Peyer's patch (tissue), 4 donors: ENCODE measurements at regions not wholly inside any gene's neighbourhood (a gene's known extent, or its start where the extent isn't known, plus 50 kb on each side); places are given as distances from the start of the nearest gene placed in this dataset.

ENCODE experiments used
- DNase-seq, 3 donors: peaks; one replicate each; pipeline ENCODE4 v3.0.0-alpha.2; 2017 to 2019
- H3K27ac ChIP-seq, 4 donors: fragments of 200-600 bp; sonication (generic); one replicate each; pipeline ENCODE4 v1.5.1; 2016 to 2019
- H3K27me3 ChIP-seq, 2 donors: fragments of 200-600 bp; sonication (generic); one replicate each; pipeline ENCODE4 v1.5.1; 2019
- H3K36me3 ChIP-seq, 3 donors: fragments of 200-600 bp; sonication (generic); one replicate each; pipeline ENCODE4 v1.5.1; 2016 to 2019
- H3K4me1 ChIP-seq, 4 donors: fragments of 200-600 bp; sonication (generic); one replicate each; pipeline ENCODE4 v1.5.1; 2016 to 2019
- H3K4me3 ChIP-seq, 4 donors: fragments of 200-600 bp; sonication (generic); 1 replicate in 3 of 4; 2 replicates in 1 of 4; pipeline ENCODE4 v1.5.1; 2016 to 2019; ENCODE audit warnings: mild to moderate bottlenecking in 1 of 4
- H3K9me3 ChIP-seq, 4 donors: fragments of 200-600 bp; sonication (generic); one replicate each; pipeline ENCODE4 v1.5.1; 2016 to 2019; ENCODE audit warnings: mild to moderate bottlenecking in 1 of 4
- POLR2A ChIP-seq, 2 donors: fragments of 450-650 bp; IDR thresholded peaks; one replicate each; pipeline ENCODE4 v1.5.1; 2017; ENCODE audit warnings: antibody characterized with exemption in 2 of 2, mild to moderate bottlenecking in 2 of 2, moderate library complexity in 2 of 2
- TF ChIP-seq, protein P1 (sequence below), 6 experiments: fragments of 450-650 bp in 4 of 6; fragments of 200-600 bp in 2 of 6; sonication (generic) in 1 of 6; IDR thresholded peaks; one replicate each; pipeline ENCODE4 v1.5.1; 2017 to 2019; ENCODE audit warnings: antibody characterized with exemption in 6 of 6, mild to moderate bottlenecking in 3 of 6, moderate library complexity in 1 of 6

DNA sequence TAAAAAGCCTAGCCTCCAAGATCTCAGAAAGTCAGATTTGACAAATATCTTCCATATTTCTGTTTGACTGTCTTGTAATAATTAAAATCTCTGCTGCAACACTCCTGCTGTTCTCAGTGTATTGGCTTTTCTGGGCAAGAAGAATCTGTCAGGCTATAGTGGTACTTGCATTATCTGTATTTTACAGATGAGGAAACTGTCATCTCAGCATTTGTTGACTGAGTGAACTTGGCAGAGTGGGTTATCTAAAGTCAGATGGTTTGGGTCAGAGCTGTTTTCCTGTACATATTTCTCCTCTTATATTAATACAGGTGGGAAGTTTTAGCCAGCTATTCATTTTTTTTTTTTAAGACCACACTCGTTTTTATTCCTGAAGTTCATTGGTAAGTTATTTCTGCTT is 1378.2 kb upstream of the PCDH20 start:
- TF ChIP-seq, protein P1, sequence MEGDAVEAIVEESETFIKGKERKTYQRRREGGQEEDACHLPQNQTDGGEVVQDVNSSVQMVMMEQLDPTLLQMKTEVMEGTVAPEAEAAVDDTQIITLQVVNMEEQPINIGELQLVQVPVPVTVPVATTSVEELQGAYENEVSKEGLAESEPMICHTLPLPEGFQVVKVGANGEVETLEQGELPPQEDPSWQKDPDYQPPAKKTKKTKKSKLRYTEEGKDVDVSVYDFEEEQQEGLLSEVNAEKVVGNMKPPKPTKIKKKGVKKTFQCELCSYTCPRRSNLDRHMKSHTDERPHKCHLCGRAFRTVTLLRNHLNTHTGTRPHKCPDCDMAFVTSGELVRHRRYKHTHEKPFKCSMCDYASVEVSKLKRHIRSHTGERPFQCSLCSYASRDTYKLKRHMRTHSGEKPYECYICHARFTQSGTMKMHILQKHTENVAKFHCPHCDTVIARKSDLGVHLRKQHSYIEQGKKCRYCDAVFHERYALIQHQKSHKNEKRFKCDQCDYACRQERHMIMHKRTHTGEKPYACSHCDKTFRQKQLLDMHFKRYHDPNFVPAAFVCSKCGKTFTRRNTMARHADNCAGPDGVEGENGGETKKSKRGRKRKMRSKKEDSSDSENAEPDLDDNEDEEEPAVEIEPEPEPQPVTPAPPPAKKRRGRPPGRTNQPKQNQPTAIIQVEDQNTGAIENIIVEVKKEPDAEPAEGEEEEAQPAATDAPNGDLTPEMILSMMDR (IDR thresholded peaks at IDR 0.05): no peak
- no peak for TF ChIP-seq POLR2A (IDR thresholded peaks at IDR 0.05)
- no peak for DNase-seq
- no peaks in the 10 kb centered on the region for H3K36me3 ChIP-seq

DNA sequence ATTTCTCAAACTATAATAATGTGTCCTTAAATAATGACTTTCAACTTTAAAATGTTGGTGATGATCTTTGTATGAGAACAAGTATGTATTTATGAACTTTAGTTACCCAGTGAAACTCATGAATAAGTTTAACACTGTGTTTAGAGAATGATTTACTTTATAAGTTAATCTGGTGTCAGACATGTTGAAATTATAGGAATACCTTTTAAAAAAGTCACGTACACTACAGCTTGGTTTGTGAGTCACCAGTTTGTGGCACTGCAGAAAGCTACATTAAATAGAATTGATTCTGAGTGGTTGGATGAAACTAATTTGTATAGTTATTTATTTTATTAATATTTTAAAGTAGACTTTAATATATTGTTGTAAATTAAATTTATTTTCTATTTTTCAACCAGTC is 1366.2 kb upstream of the PCDH20 start:
- no peaks in the 10 kb centered on the region for H3K4me1 ChIP-seq
- DNase-seq: no peak
- H3K36me3 ChIP-seq: no peaks in the 10 kb centered on the region
- no peaks in the 10 kb centered on the region for H3K9me3 ChIP-seq
- no peak overlapping the region for H3K4me3 ChIP-seq
- H3K27me3 ChIP-seq: no peaks in the 10 kb centered on the region
- TF ChIP-seq POLR2A (IDR thresholded peaks at IDR 0.05): no peak
- TF ChIP-seq, protein P1 (IDR thresholded peaks at IDR 0.05): no peak
- no peak overlapping the region for H3K27ac ChIP-seq

More for the DNA sequence above, 1378.2 kb upstream of the PCDH20 start:
- H3K9me3 ChIP-seq: no peaks in the 10 kb centered on the region
- H3K27me3 ChIP-seq: no peaks in the 10 kb centered on the region
- no peak overlapping the region for H3K4me3 ChIP-seq
- no peak overlapping the region for H3K27ac ChIP-seq
- no peaks in the 10 kb centered on the region for H3K4me1 ChIP-seq

GRCh38 chr13:62779161-62779560 is 1363.5 kb upstream of the PCDH20 start:
- no peaks in the 10 kb centered on the region for H3K36me3 ChIP-seq
- no peak overlapping the region for H3K27ac ChIP-seq
- no peaks in the 10 kb centered on the region for H3K4me1 ChIP-seq
- no peak for TF ChIP-seq POLR2A (IDR thresholded peaks at IDR 0.05)
- TF ChIP-seq, protein P1 (IDR thresholded peaks at IDR 0.05): no peak
- DNase-seq: no peak
- no peaks in the 10 kb centered on the region for H3K27me3 ChIP-seq
- no peaks in the 10 kb centered on the region for H3K9me3 ChIP-seq
- H3K4me3 ChIP-seq: no peak overlapping the region

GRCh38 chr13:62767473-62767872 is 1351.8 kb upstream of the PCDH20 start:
- DNase-seq: no peak
- Histone ChIP-seq H3K27ac (no peak overlapping the region), H3K4me3 (no peak overlapping the region), H3K27me3 (no peaks in the 10 kb centered on the region), H3K9me3 (no peaks in the 10 kb centered on the region), H3K4me1 (no peaks in the 10 kb centered on the region), H3K36me3 (no peaks in the 10 kb centered on the region)
- TF ChIP-seq, protein P1 (IDR thresholded peaks at IDR 0.05): no peak
- no peak for TF ChIP-seq POLR2A (IDR thresholded peaks at IDR 0.05)

DNA sequence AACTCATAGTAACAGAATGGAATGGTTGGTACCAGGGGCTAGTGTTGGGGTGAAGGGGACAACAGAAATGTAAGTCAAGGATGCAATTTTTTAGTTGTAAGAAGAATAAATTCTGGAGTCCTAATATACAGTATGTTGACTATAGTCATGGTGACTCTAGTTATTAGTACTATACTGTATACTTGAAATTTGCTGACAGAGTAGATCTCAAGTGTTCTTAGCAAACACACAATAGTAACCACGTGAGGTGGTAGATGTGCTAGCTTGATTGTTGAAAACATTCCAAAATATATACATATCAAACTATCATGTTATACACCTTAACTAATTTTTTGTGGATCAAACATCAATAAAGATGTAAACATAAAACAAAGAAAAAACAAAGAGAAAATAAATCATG is 1345.1 kb upstream of the PCDH20 start:
- TF ChIP-seq POLR2A (IDR thresholded peaks at IDR 0.05): no peak
- TF ChIP-seq, protein P1 (IDR thresholded peaks at IDR 0.05): no peak
- no peak for DNase-seq
- no peaks in the 10 kb centered on the region for H3K9me3 ChIP-seq
- no peak overlapping the region for H3K27ac ChIP-seq
- no peaks in the 10 kb centered on the region for H3K4me1 ChIP-seq
- H3K4me3 ChIP-seq: no peak overlapping the region
- H3K36me3 ChIP-seq: no peaks in the 10 kb centered on the region
- H3K27me3 ChIP-seq: no peaks in the 10 kb centered on the region

GRCh38 chr13:62747629-62748028 is 1332.0 kb upstream of the PCDH20 start:
- H3K36me3 ChIP-seq: no peaks in the 10 kb centered on the region
- H3K27me3 ChIP-seq: no peaks in the 10 kb centered on the region
- H3K4me3 ChIP-seq: no peak overlapping the region
- H3K9me3 ChIP-seq: no peaks in the 10 kb centered on the region
- no peak overlapping the region for H3K27ac ChIP-seq
- no peak for DNase-seq
- TF ChIP-seq, protein P1 (IDR thresholded peaks at IDR 0.05): no peak
- TF ChIP-seq POLR2A (IDR thresholded peaks at IDR 0.05): no peak
- H3K4me1 ChIP-seq: no peaks in the 10 kb centered on the region
